OCI-LY3 (cell line): ENCODE measurements at regions not wholly inside any gene's neighbourhood (a gene's known extent, or its start where the extent isn't known, plus 50 kb on each side); places are given as distances from the start of the nearest gene placed in this dataset.

ENCODE experiments used
- CTCF ChIP-seq: fragments of 200-600, 300-600 bp; sonication (generic); IDR thresholded peaks from 2 replicates; pipeline ENCODE4 v1.5.1; 2014; ENCODE audit warnings: antibody characterized with exemption, low read length, low read depth
- EZH2phosphoT487 ChIP-seq: fragments of 200-600 bp; shearing (Covaris generic); IDR thresholded peaks from 2 replicates; pipeline ENCODE4 v1.6.1; 2018; ENCODE audit warnings: antibody characterized with exemption, mixed run types, low read depth

- TF ChIP-seq CTCF (no peak), EZH2phosphoT487 (no peak)
These were observed 790.9 kb downstream of the TFAP2A start for GRCh38 chr6:9623985-9624384.
